ENCODE measurements at regions not wholly inside any gene's neighbourhood (a gene's known extent, or its start where the extent isn't known, plus 50 kb on each side); places are given as distances from the start of the nearest gene placed in this dataset.
A peak's percentile ranks its signal among the peaks of the same experiment; 100 is the strongest.
"Not testable (repeated sequence)": the region's sequence is repeated elsewhere in the genome, so short reads cannot be mapped to it uniquely, and the experiment has no call there.

- peak in 1 of 4 donors; percentile 8 for DNase-seq (ENCODE audit: low read depth in 4 of 4, low spot score in 3 of 4)
Measured at GRCh38 chr12:31215518-31216232, 110.3 kb downstream of the SINHCAF start.

GRCh38 chr12:31216479-31216878 is 109.5 kb downstream of the SINHCAF start:
- DNase-seq (ENCODE audit: low read depth in 4 of 4, low spot score in 3 of 4): no peak

- no peak for DNase-seq (ENCODE audit: low read depth in 4 of 4, low spot score in 3 of 4)
Measured at GRCh38 chr12:31217356-31218130, 108.4 kb downstream of the SINHCAF start.

GRCh38 chr12:31218203-31219025 is 107.5 kb downstream of the SINHCAF start:
- DNase-seq (ENCODE audit: low read depth in 4 of 4, low spot score in 3 of 4): no peak

GRCh38 chr12:31219521-31219920 is 106.4 kb downstream of the SINHCAF start:
- no peak for DNase-seq (ENCODE audit: low read depth in 4 of 4, low spot score in 3 of 4)

- no peak for DNase-seq (ENCODE audit: low read depth in 4 of 4, low spot score in 3 of 4)
Measured at GRCh38 chr12:31220061-31220460, 105.9 kb downstream of the SINHCAF start.

- no peak for DNase-seq (ENCODE audit: low read depth in 4 of 4, low spot score in 3 of 4)
Measured at GRCh38 chr12:31220633-31221550, 105.1 kb downstream of the SINHCAF start.

- no peak for DNase-seq (ENCODE audit: low read depth in 4 of 4, low spot score in 3 of 4)
Measured at GRCh38 chr12:31221551-31221945, 104.4 kb downstream of the SINHCAF start.

- DNase-seq (ENCODE audit: low read depth in 4 of 4, low spot score in 3 of 4): no peak
Measured at GRCh38 chr12:31222620-31223222, 103.2 kb downstream of the SINHCAF start.

- DNase-seq (ENCODE audit: low read depth in 4 of 4, low spot score in 3 of 4): not testable (repeated sequence)
Measured at GRCh38 chr12:31223640-31224039, 102.3 kb downstream of the SINHCAF start.

GRCh38 chr12:31224768-31225448 is 101.0 kb downstream of the SINHCAF start:
- no peak for DNase-seq (ENCODE audit: low read depth in 4 of 4, low spot score in 3 of 4)

- no peak for DNase-seq (ENCODE audit: low read depth in 4 of 4, low spot score in 3 of 4)
Measured at GRCh38 chr12:31225656-31226535, 100.1 kb downstream of the SINHCAF start.

GRCh38 chr12:31226639-31227038 is 99.3 kb downstream of the SINHCAF start:
- no peak for DNase-seq (ENCODE audit: low read depth in 4 of 4, low spot score in 3 of 4)

GRCh38 chr12:31227401-31227981 is 98.5 kb downstream of the SINHCAF start:
- DNase-seq (ENCODE audit: low read depth in 4 of 4, low spot score in 3 of 4): no peak

GRCh38 chr12:31228811-31229792 is 96.8 kb downstream of the SINHCAF start:
- DNase-seq (ENCODE audit: low read depth in 4 of 4, low spot score in 3 of 4): no peak

GRCh38 chr12:31230004-31230403 is 95.9 kb downstream of the SINHCAF start:
- no peak for DNase-seq (ENCODE audit: low read depth in 4 of 4, low spot score in 3 of 4)
